HEK293 (cell line): ENCODE measurements at regions not wholly inside any gene's neighbourhood (a gene's known extent, or its start where the extent isn't known, plus 50 kb on each side); places are given as distances from the start of the nearest gene placed in this dataset.

ENCODE experiments used
- CTCF ChIA-PET: fragments of 350-600 bp; formaldehyde crosslinking; extraction: SDS; loops from one replicate; lab custom pipeline; 2021; ENCODE audit warnings: antibody characterized with exemption; lab: Yijun Ruan, JAX
- POLR2A ChIA-PET: fragments of 300-600 bp; formaldehyde crosslinking; extraction: SDS; loops from one replicate; lab custom pipeline; 2020; ENCODE audit warnings: antibody characterized with exemption, inconsistent platforms; lab: Yijun Ruan, JAX
- H3K27ac ChIP-seq: fragments of 200-500 bp; sonication (Bioruptor generic); 2 replicates; pipeline ENCODE4 v1.5.1; 2014; ENCODE audit warnings: low read depth, low read length, control low read depth, inconsistent platforms; ENCODE audit errors: extremely low read depth
- H3K36me3 ChIP-seq, 2 experiments: fragments of 200-500 bp in 1 of 2; sonication (Bioruptor generic) in 1 of 2; 1 replicate in 1 of 2; 2 replicates in 1 of 2; pipeline ENCODE4 v1.5.1; 2014 to 2017; ENCODE audit warnings: inconsistent platforms in 2 of 2, low read length in 2 of 2; ENCODE audit not compliant: control insufficient read depth in 2 of 2, insufficient read depth in 1 of 2
- H3K4me1 ChIP-seq: fragments of 200-500 bp; sonication (Bioruptor generic); 2 replicates; pipeline ENCODE4 v1.5.1; 2014; ENCODE audit warnings: mild to moderate bottlenecking, low read length, inconsistent platforms; ENCODE audit not compliant: control insufficient read depth, insufficient read depth
- H3K4me3 ChIP-seq: 2 replicates; pipeline ENCODE4 v1.5.1; 2011; ENCODE audit warnings: low read depth, mild to moderate bottlenecking, control low read depth, low read length, moderate library complexity
- H3K9me3 ChIP-seq: fragments of 200-500 bp; sonication (Bioruptor generic); 2 replicates; pipeline ENCODE4 v1.5.1; 2014; ENCODE audit warnings: low read depth, low read length, inconsistent platforms; ENCODE audit not compliant: control insufficient read depth, insufficient read depth
- GLIS2 ChIP-seq: fragments of 450-650 bp; formaldehyde crosslinking; IDR thresholded peaks from 2 replicates; pipeline ENCODE4 v1.5.1; 2016; ENCODE audit warnings: missing biosample characterization, missing genetic modification characterization
- PBX3 ChIP-seq: sonication (generic); formaldehyde crosslinking; IDR thresholded peaks from 2 replicates; pipeline ENCODE4 v1.8.1; 2022; ENCODE audit warnings: mild to moderate bottlenecking, moderate library complexity, missing genetic modification reagents
- PRDM2 ChIP-seq: fragments of 450-650 bp; formaldehyde crosslinking; IDR thresholded peaks from 2 replicates; pipeline ENCODE4 v1.5.1; 2016; ENCODE audit warnings: missing biosample characterization, missing genetic modification characterization, borderline replicate concordance
- TRIM28 ChIP-seq: IDR thresholded peaks from 2 replicates; pipeline ENCODE4 v1.6.1; 2011; ENCODE audit warnings: low read length, control low read depth, borderline replicate concordance
- ZBTB21 ChIP-seq: fragments of 450-650 bp; formaldehyde crosslinking; IDR thresholded peaks from 2 replicates; pipeline ENCODE4 v1.5.1; 2017; ENCODE audit warnings: missing biosample characterization, missing genetic modification characterization
- ZBTB8A ChIP-seq: fragments of 450-650 bp; formaldehyde crosslinking; IDR thresholded peaks from 2 replicates; pipeline ENCODE4 v1.5.1; 2016; ENCODE audit warnings: missing biosample characterization, missing genetic modification characterization
- ZNF16 ChIP-seq: fragments of 450-650 bp; formaldehyde crosslinking; IDR thresholded peaks from 2 replicates; pipeline ENCODE4 v1.5.1; 2016; ENCODE audit warnings: low read depth, missing biosample characterization, missing genetic modification characterization
- ZNF266 ChIP-seq: fragments of 450-650 bp; formaldehyde crosslinking; IDR thresholded peaks from 2 replicates; pipeline ENCODE4 v1.5.1; 2016; ENCODE audit warnings: missing biosample characterization, missing genetic modification characterization, low read depth
- ZNF292 ChIP-seq: fragments of 450-650 bp; formaldehyde crosslinking; IDR thresholded peaks from 2 replicates; pipeline ENCODE4 v1.5.1; 2016; ENCODE audit warnings: low read depth, missing biosample characterization, missing genetic modification characterization, borderline replicate concordance
- ZNF473 ChIP-seq: fragments of 450-650 bp; formaldehyde crosslinking; IDR thresholded peaks from 2 replicates; pipeline ENCODE4 v1.5.1; 2017; ENCODE audit warnings: missing biosample characterization, missing genetic modification characterization
- ZNF610 ChIP-seq: fragments of 450-650 bp; formaldehyde crosslinking; IDR thresholded peaks from 2 replicates; pipeline ENCODE4 v1.5.1; 2016; ENCODE audit warnings: missing biosample characterization, missing genetic modification characterization, borderline replicate concordance
- TF ChIP-seq, protein P1 (sequence below): fragments of 450-650 bp; formaldehyde crosslinking; IDR thresholded peaks from 2 replicates; pipeline ENCODE4 v1.5.1; 2016; ENCODE audit warnings: missing biosample characterization, missing genetic modification characterization

- no peak overlapping the region for H3K27ac ChIP-seq
- no peaks in the 10 kb centered on the region for H3K36me3 ChIP-seq
- TF ChIP-seq, protein P1, sequence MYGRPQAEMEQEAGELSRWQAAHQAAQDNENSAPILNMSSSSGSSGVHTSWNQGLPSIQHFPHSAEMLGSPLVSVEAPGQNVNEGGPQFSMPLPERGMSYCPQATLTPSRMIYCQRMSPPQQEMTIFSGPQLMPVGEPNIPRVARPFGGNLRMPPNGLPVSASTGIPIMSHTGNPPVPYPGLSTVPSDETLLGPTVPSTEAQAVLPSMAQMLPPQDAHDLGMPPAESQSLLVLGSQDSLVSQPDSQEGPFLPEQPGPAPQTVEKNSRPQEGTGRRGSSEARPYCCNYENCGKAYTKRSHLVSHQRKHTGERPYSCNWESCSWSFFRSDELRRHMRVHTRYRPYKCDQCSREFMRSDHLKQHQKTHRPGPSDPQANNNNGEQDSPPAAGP (tag by site-specific recombination), result no peak
- no peak for TF ChIP-seq ZNF292 (tag by site-specific recombination)
- TF ChIP-seq ZNF473 (tag by site-specific recombination), result no peak
- no peak for TF ChIP-seq ZNF610 (tag by site-specific recombination)
- no peak for TF ChIP-seq ZBTB21 (tag by site-specific recombination)
- TF ChIP-seq ZNF266 (tag by site-specific recombination), result no peak
- no peak for TF ChIP-seq ZBTB8A (tag by site-specific recombination)
- TF ChIP-seq ZNF16 (tag by site-specific recombination), result no peak
- POLR2A ChIA-PET, result no interaction called here
- no peaks in the 10 kb centered on the region for H3K4me1 ChIP-seq
- CTCF ChIA-PET, result no interaction called here
- no peaks in the 10 kb centered on the region for H3K9me3 ChIP-seq
- no peak overlapping the region for H3K4me3 ChIP-seq
Measured at GRCh38 chr4:181293541-181293940, 949.7 kb upstream of the TENM3 start.

- CTCF ChIA-PET, result no interaction called here
- TF ChIP-seq PRDM2 (tag by site-specific recombination) (no peak), PBX3 (CRISPR knock-in tag) (no peak), GLIS2 (no peak), TRIM28 (no peak)
- TF ChIP-seq, all 188 proteins: peak for 0
- H3K27ac ChIP-seq, result no peak overlapping the region
- H3K9me3 ChIP-seq, result no peaks in the 10 kb centered on the region
- no peaks in the 10 kb centered on the region for H3K36me3 ChIP-seq
- H3K4me1 ChIP-seq, result no peaks in the 10 kb centered on the region
- POLR2A ChIA-PET, result no interaction called here
- no peak overlapping the region for H3K4me3 ChIP-seq
Measured at GRCh38 chr4:181294421-181294820, 948.8 kb upstream of the TENM3 start.
